ENCODE measurements at regions not wholly inside any gene's neighbourhood (a gene's known extent, or its start where the extent isn't known, plus 50 kb on each side); places are given as distances from the start of the nearest gene placed in this dataset.
A peak's percentile ranks its signal among the peaks of the same experiment; 100 is the strongest.

DNA sequence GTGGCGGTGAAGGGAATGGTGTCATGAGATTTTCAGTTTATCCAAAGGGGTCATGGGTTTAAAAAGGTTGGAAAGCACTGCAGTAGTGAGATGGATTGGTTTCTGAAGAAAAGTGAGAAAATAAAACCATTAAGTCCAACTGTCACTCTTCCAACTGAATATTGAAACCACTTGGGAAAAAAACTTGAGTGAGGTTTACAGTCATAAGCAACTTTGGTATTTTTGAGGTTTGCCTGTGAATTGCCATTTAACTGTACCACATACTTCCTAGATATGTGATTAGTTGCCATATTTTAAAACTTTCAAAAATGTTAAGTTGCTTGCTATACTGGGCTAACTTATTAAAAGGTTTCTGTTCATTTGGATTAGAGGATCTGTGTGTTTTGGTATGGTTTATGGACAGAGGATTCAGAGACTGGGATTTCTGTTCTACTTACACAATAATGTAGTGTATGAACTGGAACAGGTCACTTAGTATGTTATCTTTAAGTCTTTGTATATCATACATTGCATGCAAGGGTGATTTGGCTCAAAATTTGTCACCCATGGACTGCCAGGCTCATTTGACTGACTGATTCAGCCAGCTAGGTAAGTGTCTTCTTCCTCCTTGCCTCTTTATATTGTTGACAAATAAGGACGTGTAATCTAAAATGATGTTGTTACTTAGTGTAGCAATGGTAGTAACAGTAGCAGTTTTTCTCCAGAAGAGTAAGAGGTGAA lies 201.4 kb upstream of the EOMES start:
- ATAC-seq (no peak), DNase-seq (ENCODE audit: missing footprints) (no peak)
- intact Hi-C loops (cut with DNase I): no loop called here

- ATAC-seq (no peak), DNase-seq (ENCODE audit: missing footprints) (no peak)
- intact Hi-C loops (cut with DNase I): no loop called here
Observed at GRCh38 chr3:27927882-27928281, 205.8 kb upstream of the EOMES start.

- ATAC-seq (no peak), DNase-seq (ENCODE audit: missing footprints) (no peak)
- intact Hi-C loops (cut with DNase I): no loop called here
Observed at GRCh38 chr3:27930052-27930602, 208.0 kb upstream of the EOMES start.

GRCh38 chr3:27935492-27935891 lies 213.4 kb upstream of the EOMES start:
- DNase-seq (ENCODE audit: missing footprints) (no peak), ATAC-seq (no peak)
- intact Hi-C loops (cut with DNase I): no loop called here

DNA sequence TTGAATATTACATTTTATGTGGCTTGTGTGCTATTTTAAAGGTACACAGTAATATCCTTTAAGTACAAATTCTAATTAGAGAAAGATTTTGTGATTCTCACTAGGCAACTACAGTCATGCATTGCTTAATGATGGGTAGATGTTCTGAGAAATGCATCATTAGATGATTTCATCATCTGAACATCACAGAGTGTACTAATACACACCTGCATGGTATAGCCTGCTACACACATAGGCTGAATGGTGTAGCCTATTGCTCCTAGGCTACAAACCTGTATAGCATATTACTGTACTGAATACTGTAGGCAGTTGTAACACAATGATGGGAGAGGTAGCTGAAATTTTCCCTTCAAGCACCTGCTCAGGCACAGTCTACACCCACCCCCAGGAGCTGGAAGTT lies 217.4 kb upstream of the EOMES start:
- ATAC-seq (no peak), DNase-seq (ENCODE audit: missing footprints) (no peak)
- intact Hi-C loops (cut with DNase I): no loop called here

- DNase-seq (ENCODE audit: missing footprints) (no peak), ATAC-seq (no peak)
- intact Hi-C loops (cut with DNase I): no loop called here
Observed at GRCh38 chr3:27939940-27940339, 217.8 kb upstream of the EOMES start.

GRCh38 chr3:27943106-27943505 lies 221.0 kb upstream of the EOMES start:
- ATAC-seq (no peak), DNase-seq (ENCODE audit: missing footprints) (no peak)
- intact Hi-C loops (cut with DNase I): no loop called here

- ATAC-seq: no peak
- DNase-seq (ENCODE audit: missing footprints): no peak
- intact Hi-C loops (cut with DNase I): no loop called here
Observed at GRCh38 chr3:27945229-27945628, 223.1 kb upstream of the EOMES start.

- ATAC-seq (no peak), DNase-seq (ENCODE audit: missing footprints) (no peak)
- intact Hi-C loops (cut with DNase I): no loop called here
Observed at GRCh38 chr3:27960133-27960532, 238.0 kb upstream of the EOMES start.

- DNase-seq (ENCODE audit: missing footprints) (no peak), ATAC-seq (no peak)
- intact Hi-C loops (cut with DNase I): no loop called here
Observed at GRCh38 chr3:27963519-27963918, 241.4 kb upstream of the EOMES start.

- DNase-seq (ENCODE audit: missing footprints) (no peak), ATAC-seq (no peak)
- intact Hi-C loops (cut with DNase I): no loop called here
Observed at GRCh38 chr3:27971600-27971999, 249.5 kb upstream of the EOMES start.

- intact Hi-C loops (cut with DNase I): no loop called here
- DNase-seq (ENCODE audit: missing footprints) (no peak), ATAC-seq (no peak)
Observed at GRCh38 chr3:27976933-27977332, 254.8 kb upstream of the EOMES start.

DNA sequence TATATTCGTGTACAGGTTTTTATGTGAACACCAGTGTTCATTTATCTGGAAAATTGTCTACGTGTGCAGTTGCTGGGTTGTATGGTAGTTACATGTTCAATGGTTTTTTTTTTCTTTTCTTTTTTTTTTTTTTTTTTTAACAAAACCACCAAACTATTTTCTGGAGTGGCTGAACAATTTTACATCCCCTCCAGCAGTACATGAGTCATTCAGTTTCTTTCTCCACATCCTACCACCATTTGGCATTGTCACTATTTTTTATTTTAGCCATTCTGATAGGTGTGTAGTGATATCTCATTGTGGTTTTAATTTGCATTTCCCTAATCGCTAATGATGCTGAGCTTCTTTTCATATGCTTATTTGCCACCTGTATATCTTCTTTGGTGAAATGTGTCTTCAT lies 256.3 kb upstream of the EOMES start:
- DNase-seq (ENCODE audit: missing footprints) (no peak), ATAC-seq (no peak)
- intact Hi-C loops (cut with DNase I): no loop called here

GRCh38 chr3:27985369-27986035 lies 255.9 kb upstream of the CMC1 start:
- DNase-seq (ENCODE audit: missing footprints) (no peak), ATAC-seq (no peak)
- intact Hi-C loops (cut with DNase I): no loop called here

- no peak for ATAC-seq
- no peak for DNase-seq (ENCODE audit: missing footprints)
- intact Hi-C loops (cut with DNase I): no loop called here
Observed at GRCh38 chr3:27986234-27986879, 255.1 kb upstream of the CMC1 start.

DNA sequence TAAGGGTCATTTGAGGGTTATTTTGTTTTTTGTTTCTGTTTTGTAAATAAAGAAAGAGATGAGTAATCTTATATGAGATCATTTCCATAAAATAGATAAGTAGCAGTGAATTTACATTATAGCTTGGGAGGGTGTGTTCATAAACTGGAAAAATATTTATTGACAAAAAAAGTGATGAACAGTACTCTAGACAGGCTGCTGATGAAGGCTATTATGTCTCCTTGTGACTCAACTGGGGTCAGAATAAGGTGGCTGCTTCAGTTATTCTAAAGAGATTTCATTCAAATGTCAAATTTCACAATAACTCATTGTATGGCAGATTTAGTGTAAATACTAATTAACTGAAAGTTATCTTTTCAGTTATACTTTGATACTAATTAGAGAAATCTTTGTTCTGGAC lies 251.1 kb upstream of the CMC1 start:
- intact Hi-C loops (cut with DNase I): no loop called here
- no peak for DNase-seq (ENCODE audit: missing footprints)
- ATAC-seq: no peak

- no peak for ATAC-seq
- intact Hi-C loops (cut with DNase I): no loop called here
Observed at GRCh38 chr3:27990837-27991236, 250.6 kb upstream of the CMC1 start.

GRCh38 chr3:27993051-27993450 lies 248.4 kb upstream of the CMC1 start:
- no peak for ATAC-seq
- DNase-seq (ENCODE audit: missing footprints): no peak
- intact Hi-C loops (cut with DNase I): no loop called here

More at GRCh38 chr3:27990837-27991236, 250.6 kb upstream of the CMC1 start:
- DNase-seq (ENCODE audit: missing footprints): no peak

GRCh38 chr3:28000608-28001007 lies 240.8 kb upstream of the CMC1 start:
- no peak for DNase-seq (ENCODE audit: missing footprints)
- no peak for ATAC-seq
- intact Hi-C loops (cut with DNase I): no loop called here

- intact Hi-C loops (cut with DNase I): no loop called here
- ATAC-seq: peak; percentile 46
- DNase-seq (ENCODE audit: missing footprints): no peak
Observed at GRCh38 chr3:28008235-28008634, 233.2 kb upstream of the CMC1 start.
